CD4-positive, alpha-beta T cell treated with Interleukin-6 at 100 ng/mL for 8 hours (primary cell): ENCODE measurements at regions not wholly inside any gene's neighbourhood (a gene's known extent, or its start where the extent isn't known, plus 50 kb on each side); places are given as distances from the start of the nearest gene placed in this dataset.
A peak's percentile ranks its signal among the peaks of the same experiment; 100 is the strongest.
"Not testable (repeated sequence)": the region's sequence is repeated elsewhere in the genome, so short reads cannot be mapped to it uniquely, and the experiment has no call there.

Experiments used
- DNase-seq: peaks from one replicate; pipeline ENCODE4 v3.0.0-alpha.2; 2020; ENCODE audit warnings: mixed read lengths, low spot score

DNA sequence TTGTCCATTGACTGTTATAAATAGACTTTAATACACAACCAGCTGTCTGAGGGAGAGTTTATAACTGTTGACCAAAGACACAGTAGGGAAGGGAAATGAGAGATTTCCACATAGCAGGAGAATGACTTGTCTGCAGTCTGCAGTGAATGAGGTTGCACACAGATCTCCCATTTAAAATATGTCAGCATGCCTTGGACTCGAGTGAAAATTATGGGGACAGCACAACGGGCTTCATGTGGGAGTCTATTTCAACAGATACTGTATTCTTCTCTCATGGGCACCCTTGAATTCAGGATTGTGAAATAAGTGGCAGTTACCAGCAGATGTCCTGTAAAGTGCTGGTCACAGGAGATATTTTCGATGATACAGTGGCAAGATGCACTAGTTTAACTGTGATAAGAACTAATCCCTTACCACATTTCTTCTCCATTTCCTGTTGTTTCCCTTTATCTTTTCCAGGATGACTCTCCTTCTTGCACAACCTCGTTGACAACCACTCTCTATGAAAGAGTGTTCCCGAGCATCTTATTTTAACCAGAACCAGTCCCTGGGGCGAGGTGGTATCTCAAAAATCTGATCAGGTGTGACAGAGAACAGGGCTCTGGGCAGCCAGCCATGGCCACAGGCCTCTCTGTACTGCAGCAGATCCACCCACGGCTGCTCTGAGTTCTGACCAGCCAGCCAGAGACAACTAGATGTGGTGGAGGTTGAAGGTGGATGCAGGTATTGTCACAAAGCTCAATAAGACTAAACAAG is 51.5 kb upstream of the MAP3K1 start:
- DNase-seq, result no peak

DNA sequence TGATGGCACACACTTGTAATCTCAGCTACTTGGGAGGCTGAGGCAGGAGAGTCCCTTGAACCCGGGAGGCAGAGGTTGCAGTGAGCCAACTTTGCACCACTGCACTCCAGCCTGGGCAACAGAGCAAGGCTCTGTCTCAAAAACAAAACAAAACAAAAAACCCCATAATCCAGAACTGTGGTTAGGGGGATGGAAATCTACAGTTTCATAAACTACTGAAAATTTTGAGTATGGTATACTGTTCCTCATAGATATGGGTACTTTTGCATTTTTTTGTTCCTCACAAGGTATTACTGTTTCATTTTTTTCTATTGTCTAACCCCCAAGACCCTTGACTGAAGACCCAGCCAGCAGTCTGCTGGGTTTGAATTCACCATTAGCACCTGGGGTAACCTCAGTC is 52.2 kb upstream of the MAP3K1 start:
- no peak for DNase-seq

DNA sequence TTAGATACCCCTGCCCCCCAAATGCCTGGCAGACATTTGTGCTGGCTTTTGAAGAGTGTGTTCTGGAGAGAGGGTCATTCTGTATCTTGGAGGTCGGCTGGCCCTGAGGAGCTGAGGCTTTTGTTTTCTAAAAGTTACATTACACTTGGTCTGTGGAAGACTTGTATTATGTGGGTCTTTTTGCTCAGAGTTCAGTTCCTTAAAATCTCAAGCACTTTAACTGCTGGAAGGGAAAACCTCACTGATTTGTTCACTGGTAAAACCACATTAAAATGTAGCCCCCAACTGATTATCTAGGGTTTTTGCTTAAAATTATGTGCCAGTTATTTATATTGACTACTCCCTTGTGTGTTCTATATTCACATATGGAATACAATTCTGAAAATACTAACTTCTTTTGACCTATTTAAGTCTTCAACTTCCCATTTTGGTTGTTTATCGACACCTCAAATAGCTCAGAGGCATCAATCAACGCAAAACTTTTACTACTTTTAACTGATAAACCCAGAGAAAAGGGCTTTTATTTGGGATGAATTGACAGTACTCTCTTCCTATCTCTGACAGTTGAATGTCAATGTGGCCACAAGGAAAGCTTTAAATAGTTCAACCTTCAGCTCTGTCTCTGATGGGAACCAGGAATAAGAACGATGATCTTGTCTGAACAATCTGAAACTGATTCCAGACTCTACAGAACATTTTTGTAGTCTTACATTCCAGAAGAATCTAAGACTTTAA is 54.0 kb upstream of the MAP3K1 start:
- no peak for DNase-seq

DNA sequence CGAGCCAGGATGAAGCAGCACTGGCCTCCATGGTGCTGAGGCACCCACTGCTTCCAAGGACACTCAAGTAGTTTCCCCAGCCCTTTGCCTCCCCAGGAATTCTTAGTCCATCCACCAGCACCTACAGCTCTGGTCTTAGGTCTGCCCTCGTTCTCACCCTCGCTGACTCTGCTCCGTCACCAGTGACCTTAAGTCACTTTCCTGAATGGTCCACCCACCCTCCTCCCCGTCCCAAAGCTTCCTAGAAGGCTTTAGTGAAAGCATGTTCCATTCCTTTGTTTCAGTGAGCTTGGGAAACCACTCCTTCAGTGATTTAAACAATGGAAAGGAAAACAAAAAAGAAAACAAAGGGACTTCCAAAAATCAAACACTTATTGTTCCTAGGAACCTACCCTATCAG is 54.6 kb upstream of the MAP3K1 start:
- no peak for DNase-seq

DNA sequence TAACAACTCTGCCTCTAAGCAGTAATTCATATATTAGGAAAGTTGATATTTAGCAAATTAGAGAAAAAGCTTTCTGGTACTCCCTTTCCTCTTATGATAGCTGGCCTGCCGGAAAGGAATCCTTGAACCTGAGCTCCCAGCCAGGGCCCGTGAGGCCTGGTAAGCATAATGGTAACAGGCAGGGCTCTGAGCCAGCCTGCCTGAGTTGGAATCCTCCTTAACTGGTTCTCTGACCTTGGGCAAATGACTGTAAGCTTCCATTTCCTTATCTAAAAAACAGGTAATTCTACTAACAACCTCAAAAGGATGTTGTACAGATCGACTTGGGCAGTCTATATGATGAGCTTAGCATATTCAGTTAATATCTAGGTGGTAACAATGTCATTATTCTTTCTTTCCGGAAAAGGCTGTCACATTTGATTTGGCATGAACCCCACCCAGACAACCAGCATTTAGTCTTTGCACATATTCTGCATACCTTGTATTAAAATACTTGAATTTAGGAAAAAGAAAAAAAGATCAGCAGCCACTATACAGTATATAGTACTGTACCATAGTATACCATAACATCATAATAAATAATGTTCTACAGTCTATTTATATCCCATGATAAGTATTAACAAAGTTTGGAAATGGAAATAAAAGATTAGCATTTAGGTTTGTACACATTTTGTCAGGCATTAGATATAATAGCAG is 55.7 kb upstream of the MAP3K1 start:
- DNase-seq, result no peak

DNA sequence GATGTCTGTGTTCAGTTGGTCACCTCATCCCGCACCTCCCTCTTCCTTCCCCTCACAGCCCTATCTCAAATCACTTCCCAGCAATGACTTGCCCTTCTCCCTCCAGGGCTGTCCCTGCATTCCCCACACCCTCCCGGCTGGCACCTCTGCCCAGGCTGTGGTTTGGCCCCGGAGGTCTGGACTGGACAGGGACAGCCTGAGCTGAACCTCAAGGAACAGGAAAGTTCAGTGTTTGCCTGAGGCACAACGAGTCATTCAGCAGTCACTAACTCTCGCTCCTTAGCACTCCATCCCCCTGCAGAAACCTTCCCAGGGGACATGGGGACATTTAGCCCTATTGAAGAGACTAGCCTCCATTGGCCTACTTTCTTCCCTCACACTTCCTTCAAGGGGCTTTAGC is 58.3 kb upstream of the MAP3K1 start:
- DNase-seq, result no peak

DNA sequence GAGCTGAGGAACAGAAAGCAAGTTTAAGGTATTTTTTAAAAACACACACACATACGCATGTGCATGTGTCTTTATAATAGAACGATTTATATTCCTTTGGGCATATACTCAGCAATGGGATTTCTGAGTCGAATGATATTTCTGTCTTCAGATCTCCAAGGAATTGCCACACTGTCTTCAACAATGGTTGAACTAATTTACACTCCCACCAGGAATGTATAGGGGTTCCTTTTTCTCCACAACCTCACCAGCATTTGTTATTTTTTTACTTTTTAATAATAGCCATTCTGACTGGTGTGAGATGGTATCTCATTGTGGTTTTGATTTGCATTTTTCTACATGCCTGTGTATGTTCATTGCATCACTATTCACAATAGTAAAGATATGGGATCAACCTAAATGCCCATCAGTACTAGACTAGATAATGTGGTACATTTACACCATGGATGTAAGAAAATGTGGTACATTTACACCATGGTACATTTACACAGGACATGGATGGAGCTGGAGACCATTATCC is 60.3 kb upstream of the MAP3K1 start:
- DNase-seq, result no peak

DNA sequence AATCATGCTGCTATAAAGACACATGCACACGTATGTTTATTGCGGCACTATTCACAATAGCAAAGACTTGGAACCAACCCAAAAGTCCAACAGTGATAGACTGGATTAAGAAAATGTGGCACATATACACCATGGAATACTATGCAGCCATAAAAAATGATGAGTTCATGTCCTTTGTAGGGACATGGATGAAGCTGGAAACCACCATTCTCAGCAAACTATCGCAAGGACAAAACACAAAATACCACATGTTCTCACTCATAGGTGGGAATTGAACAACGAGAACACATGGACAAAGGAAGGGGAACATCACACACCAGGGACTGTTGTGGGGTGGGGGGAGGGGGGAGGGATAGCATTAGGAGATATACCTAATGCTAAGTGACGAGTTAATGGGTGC is 61.8 kb upstream of the MAP3K1 start:
- not testable (repeated sequence) for DNase-seq

DNA sequence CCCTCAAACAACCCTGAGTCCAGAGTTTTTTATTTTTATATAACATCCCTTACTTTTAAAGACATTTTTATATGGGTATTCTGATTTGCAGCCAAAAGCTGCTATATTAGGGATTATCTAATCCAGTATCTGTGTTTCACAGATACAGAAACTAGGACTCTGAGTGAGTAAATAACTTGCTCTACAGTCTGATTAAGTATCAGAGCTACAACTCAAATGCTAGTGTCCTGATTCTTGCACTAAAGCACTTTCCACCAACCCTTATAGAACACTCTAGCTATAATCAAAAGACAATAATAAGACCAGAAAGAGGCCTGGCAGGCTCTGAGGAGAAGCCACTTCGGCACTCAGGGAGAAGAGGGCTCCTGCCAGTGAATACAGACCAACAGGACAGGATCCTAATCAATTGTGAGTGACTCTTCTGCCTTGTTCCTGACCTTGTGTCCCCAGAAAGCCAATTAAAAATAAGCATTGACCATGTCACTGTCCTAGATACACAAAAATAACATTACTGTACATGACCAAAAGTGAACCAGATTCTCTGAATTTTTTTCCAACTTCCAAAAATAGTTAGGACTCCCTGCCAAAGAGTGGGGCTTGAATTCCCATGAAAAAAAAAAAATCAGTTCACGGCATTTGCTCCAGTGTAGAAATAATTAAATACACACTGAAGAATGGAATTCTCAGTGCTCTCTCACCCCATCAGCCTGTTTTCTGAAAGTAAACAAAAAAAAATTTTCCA is 63.6 kb upstream of the MAP3K1 start:
- no peak for DNase-seq

DNA sequence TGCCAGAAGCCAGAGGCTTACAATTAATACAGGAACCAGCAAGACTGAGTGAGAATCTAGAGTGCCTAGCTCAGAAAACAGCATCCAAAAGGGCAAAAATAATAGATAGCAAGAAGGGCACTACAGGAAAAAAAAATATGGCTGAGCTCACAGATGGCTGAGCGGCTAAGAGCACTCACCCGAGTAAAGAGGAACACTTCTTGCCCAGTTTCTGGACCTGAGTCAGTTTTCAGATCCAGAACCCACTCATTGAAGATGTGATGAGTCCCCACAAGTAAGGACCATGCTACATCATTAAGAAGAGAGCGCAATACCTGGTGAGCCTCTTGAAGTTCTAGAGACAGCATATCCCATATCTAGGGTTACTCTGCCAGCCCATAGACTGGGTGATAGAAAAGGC is 65.5 kb upstream of the MAP3K1 start:
- no peak for DNase-seq

DNA sequence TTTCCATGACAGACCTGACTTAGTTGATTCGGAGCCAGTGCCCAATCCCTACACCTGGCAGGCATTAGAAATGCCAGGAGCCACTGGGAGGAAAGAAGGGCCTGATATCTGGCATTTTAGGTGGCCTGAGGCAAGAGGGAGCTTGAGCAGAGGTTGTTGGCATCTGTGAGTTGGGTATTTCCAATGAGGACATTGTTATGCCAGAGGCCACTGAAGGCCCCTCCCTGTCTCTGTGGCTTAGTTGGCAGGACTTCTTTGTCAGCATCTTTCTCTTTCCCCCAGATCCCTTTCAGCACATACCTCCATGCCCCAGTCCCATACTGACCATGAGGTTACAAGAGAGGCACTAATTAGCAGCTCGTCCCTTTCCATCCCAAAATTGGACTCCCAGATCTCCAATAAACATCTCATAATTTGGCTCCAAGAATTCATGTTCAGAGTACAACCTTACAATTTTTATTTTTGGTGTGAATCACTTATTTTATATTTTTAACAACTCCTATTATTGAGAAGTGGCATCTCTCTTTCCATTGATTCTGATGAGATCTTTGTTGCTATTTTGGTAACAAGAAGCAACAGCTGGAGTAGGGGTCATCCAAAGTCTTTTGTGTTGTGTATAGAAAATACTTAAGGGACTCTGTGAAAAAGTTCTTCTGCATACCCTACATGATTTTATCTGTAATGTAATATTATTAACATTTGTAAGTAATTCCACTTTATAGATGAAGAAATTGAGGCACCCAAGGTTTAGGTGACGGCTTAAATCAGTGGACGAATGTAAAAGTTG is 68.6 kb upstream of the MAP3K1 start:
- DNase-seq, result no peak

DNA sequence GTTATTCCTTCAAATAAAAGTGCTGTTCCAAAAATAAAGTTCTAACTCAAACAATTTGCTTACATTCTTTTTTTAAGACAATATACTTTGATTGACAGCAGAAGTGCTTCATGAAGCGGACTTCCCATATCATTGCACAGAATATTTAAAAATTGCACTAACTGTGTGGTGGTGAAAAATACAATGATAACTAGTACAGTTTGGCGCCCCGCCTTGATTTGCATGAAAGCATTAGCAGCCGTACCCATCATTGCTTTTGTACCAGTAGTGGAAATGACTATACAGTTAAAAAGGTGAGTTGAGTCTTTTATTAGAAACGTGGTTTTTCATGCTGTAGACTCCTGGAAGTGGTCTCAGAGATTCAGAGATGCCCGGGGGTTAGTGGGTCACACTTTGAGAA is 69.5 kb upstream of the MAP3K1 start:
- DNase-seq, result no peak

DNA sequence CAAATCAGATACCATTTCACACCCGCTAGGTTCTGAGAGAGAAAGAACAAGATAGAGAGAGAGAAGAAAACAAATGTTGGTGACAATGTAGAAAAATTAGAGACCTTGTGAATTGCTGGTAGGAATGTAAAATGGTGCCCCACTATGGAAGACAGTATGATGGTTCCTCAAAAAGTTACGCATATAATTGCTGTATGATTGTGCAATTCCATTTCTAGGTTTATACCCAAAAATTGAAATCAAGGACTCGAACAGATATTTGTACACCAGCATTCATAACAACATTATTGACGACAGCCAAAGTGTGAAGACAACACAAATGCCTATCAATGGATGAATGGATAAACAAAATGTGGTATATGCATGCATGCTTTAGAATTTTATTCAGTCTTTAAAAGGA is 74.5 kb upstream of the MAP3K1 start:
- DNase-seq, result no peak

DNA sequence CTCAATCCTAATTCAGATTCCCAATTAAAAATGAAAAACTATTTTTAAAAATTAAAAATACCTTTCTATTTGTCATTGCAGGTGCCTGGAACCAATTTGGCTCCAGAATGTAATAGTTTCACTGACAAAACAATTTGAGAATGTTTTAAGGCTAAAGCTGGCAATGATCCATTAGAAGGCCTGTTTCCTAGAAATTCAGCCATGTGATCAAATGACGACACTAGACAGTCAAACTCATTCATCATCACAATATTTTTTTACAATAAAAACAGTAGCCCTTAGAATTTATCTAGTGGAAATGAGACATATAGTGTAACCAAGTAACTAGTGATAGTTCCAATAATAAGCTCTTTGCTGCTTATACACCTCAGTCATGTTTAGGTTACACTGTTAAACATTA is 75.4 kb upstream of the MAP3K1 start:
- DNase-seq, result no peak

DNA sequence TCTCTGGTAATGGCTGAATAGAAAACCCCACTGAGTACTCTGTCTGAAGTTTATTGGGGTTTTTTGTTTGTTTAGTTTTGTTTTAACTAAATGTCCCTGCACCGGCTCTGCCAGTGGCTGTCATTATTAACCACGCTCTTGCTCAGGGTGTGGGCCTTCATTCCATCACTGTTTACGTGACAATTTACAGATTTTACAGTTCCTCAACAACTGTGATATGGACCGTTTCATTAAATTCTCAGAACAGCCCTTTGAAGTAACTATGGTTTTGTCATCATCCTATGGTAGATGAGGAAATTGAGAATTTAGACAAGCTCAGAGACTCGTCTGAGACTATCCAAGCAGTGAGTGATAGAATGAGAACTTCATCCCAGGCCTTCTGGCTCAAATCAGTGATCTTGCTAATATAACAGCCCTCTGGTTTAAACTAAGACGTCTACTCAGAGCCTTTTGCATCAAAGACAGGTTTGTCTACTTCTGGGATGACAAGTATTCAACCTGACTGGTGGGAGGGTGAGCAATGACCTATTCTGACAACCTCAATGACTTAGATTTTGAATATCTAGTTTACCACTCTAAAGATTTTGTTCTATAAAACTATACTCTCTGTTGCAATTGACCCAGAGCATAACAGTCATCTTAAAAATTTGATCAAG is 77.3 kb upstream of the MAP3K1 start:
- no peak for DNase-seq

DNA sequence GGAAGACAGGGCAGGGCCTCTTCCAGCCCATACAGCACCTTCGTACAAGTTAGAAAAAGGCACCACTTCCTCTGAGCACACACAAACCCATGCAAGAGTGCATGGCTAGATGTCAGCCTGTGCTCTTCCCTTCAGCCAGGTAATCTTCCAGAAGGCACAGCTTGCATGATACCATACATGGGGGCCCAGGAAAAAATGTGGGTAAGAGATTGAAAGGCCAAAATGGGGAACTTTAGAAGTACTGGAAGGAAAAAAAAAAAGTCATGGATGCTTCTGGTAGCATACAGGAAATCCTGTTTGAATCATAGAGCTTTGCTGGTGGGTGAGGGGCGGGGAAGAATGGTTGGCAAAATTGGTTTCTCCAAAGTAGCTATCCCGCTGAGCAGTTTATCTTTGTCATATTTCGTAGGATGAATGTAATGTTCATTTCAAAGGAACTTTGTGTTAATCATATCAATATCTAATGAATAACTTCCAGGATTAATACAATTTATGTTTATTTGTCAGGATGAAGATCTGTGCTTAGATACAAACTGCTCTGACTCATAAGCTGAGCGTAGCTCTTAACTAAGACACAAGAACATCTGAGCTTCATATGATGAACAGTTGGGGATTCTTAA is 78.2 kb upstream of the MAP3K1 start:
- DNase-seq, result no peak

DNA sequence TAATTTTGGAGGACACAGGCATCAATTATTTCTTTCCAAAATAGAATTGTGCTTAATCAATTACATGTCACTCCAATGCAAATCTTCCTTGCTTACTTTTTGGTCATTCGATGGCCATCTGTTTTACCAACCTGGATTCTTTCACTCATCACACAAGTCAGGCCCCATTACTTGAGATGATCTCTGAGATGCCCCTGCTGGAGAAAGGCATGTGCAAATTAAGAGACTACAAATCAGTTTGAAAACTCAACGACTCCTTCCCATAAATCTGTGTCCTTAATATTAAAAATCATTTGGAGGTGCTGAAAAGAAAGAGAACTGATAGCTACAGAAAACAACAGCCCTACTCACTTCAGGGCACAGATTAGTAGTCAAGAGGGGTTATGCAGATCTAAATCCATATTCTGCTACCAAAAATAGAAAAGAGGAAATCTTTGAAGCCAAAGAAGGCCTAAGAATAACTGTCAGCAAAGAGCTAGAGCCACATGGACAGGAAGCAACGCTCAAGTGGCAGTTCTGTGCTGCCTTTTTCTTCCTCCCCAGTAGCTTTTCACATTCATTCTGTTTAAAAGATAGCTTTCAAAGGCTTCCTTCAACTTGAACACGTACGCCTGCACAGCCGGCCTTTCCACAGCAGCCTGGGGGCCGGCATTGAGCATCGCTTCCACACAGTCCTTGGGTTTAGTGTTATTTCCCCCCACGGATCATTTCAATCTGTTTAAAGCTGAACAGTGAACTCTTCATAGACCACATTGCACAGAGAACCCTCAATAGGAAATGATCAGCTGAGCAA is 79.3 kb upstream of the MAP3K1 start:
- DNase-seq, result peak; percentile 24

DNA sequence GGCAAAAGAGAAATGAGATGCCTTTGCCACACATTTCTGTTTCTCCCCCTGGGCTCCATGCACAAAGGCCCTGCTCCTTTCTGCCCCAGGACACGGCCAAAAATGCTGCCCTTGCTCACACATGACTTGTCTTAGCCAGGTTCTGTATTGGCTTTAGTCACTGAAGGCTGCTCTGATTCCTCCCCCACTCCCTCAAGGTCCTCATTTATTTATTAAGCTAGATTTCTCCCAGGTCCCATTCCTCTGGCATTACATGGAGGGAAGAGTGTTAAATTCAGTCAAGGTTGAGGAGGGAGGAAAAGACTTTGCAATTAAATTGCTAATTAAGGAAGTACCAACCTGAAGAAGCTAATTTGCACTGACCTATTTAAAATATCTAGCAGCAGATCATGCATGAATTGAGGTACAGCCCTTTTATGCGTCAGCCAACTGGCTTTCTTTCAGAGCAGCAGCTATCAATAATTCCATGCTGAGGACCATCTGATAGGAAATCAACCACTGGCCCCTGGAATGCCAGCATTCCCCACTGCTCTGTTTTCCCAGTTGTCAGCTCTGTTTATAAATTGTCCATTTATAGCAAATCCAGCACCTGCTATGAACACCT is 81.2 kb upstream of the MAP3K1 start:
- DNase-seq, result no peak

DNA sequence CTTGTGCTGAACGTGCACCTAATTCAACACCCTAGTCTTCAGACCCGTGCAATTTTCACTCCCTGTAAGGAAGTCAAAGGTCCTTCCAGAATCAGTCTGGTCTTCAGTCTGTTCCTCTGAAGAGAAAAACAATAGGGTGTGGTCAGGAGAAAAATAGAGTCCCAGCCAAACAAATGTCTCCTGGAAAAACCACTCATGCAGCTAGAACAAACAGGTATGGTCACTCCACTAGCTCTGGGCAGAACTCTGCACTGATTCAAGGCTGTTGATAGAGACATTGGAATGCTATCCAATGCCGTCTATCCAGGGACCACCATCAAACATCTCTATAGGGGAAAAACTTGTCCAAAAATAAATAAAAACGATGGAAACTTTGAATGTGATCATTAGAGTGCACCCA is 81.8 kb upstream of the MAP3K1 start:
- DNase-seq, result no peak
